GM19324 (cell line): ENCODE measurements at regions not wholly inside any gene's neighbourhood (a gene's known extent, or its start where the extent isn't known, plus 50 kb on each side); places are given as distances from the start of the nearest gene placed in this dataset.

ENCODE experiments used
- ATAC-seq: cut with Tn5 transposase; IDR thresholded peaks from one replicate; pipeline ENCODE4 v1.9.1; 2021; ENCODE audit warnings: mild to moderate bottlenecking, moderate library complexity; ENCODE audit not compliant: unreplicated experiment, low FRiP score

GRCh38 chr12:105733579-105733978 lies 403.1 kb downstream of the C12orf75 start:
- no peak for ATAC-seq

GRCh38 chr12:105736498-105736897 lies 402.3 kb downstream of the NUAK1 start:
- ATAC-seq = no peak

GRCh38 chr12:105738051-105738450 lies 400.7 kb downstream of the NUAK1 start:
- no peak for ATAC-seq

DNA sequence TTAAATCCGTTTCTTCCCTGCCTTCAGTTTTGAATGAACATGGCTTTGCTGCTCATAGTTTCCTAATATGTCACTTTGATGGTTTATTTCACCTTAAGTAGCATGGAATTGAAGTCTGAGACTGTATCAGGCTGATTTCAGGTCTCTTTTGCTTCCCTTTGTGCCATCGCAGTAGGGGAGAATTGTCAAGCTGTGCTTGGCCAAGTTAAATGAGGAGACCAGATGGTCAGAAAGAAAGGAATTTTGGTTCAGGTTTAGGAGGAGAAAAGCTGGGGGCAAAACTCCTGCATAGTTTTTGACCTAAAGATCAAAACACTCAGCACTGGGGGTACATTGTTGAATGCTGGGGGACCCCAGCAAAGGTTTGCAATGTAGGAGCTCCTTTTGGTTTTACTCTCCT lies 398.4 kb downstream of the NUAK1 start:
- ATAC-seq = no peak

DNA sequence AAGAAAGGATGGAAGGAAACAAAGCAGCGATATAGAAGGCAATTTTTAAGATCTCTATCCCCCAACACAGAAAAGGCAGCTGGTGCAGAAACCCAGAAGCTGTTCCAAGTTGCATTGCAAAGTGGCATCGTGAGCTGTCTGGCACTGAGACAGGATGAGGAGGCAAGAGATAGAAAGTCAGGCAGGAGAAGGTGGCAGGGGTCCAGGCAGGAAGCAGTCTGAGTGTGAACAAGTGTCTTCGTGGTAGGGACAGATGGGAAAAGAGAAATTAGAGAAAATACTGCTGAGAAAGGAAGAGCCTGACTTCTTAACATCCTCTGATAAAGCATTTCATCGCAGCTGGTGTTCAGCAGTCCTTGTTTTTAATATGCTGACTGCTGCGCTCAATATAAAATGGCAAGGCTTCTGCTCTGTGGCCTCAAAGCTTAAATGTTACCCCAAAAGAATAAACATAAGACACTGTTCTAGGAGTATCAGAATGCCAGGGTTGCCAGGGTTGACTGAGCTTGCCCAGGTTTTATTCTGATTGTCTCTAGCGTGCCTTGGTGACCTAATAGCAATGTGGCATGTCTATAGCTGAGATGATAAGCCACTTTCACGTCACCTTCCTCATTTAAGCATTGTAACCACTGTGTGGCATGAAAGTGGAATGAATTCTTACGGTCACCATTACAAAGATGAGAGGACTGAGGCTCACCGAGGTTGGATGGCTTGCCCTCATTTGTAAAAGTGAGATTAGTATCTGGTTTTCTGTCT lies 397.6 kb downstream of the NUAK1 start:
- no peak for ATAC-seq

GRCh38 chr12:105741786-105742566 lies 396.8 kb downstream of the NUAK1 start:
- no peak for ATAC-seq

DNA sequence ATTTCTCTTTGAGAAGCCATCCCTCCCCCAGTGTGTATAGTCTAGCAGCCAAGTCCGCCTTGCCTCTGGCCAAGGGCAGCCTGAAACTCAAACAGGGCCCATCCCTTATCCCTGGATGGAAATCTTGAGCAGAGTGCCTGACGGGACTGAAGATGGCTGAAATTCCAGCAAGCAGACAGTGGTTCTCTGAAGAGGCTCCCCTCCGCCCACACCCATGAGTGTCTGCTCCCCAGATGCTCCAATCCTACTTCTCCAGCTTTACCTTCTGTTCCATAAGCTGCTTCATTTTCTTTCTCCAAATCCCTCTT lies 396.2 kb downstream of the NUAK1 start:
- no peak for ATAC-seq

- ATAC-seq = no peak
Measured at GRCh38 chr12:105744371-105745058, 394.2 kb downstream of the NUAK1 start.

- ATAC-seq = no peak
Measured at GRCh38 chr12:105745811-105746210, 392.9 kb downstream of the NUAK1 start.

- ATAC-seq = no peak
Measured at GRCh38 chr12:105748806-105749600, 389.8 kb downstream of the NUAK1 start.

- no peak for ATAC-seq
Measured at GRCh38 chr12:105750096-105750495, 388.7 kb downstream of the NUAK1 start.

GRCh38 chr12:105754313-105754712 lies 384.4 kb downstream of the NUAK1 start:
- ATAC-seq = no peak

DNA sequence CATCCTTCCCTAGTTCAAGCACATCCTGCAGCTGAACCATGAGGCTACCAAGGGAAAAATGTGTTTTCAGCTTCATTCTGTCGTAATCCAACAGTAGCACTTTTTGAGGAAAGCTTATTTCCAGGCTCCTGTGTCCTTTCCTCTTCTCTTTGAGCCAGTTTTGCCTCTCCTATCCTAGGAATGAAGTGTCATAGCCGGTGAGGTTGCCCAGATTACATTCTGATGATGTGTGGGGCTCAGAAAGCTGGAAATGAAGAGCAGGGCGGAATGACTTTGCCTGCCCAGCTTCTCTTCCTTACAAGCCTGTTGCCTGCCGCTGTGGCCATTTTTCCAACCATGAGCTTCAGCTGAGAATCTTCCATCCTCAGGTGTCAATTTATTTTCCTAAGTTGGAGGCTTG lies 381.8 kb downstream of the NUAK1 start:
- no peak for ATAC-seq

GRCh38 chr12:105759149-105759548 lies 379.6 kb downstream of the NUAK1 start:
- no peak for ATAC-seq

DNA sequence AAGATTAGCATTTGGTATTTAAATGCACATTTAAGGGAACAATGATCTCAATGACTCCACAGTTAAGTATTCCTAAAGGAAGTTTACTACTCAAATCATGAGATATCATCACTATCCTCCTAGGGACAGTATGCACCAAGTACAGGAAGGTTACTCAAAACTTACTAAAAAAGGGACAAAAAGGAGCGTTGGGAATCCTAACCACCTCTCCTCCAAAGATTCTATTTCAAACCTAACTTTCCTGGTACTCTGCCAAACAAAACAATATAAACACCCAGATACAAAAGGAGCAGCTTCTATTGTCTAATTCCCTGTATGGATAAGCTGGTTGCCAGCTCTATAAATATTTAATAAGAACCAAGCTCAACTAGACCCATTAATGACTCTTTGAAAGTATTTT lies 377.7 kb downstream of the NUAK1 start:
- ATAC-seq = no peak

DNA sequence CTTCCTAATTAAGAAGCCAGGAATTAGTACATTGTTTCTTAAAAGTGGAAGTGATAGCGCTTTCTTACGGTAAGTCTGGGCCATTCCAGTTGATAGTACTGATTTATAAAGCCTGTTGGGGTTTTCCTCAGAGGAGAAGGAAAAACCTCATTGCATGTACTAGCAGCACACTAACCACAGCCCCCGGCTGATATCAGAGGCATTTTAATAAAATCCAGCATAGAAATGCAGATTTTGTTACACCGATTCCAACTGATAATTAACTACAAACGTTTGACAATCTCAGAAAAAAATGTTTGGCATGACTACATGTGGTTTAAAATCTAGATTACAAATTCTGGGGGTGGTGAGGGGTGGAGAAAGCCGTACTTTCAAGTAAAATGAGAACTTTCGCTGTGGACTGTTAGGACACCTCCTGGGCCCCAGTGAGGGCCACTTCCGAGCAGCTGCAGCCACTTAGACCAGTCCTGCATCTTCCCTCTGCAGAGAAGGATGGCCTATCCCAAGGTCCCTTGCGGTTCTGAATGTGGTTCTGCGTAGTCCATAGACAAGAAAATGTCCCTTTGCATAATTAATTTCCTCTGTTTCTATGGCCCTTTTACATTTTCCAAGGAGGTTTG lies 374.4 kb downstream of the NUAK1 start:
- ATAC-seq = no peak

DNA sequence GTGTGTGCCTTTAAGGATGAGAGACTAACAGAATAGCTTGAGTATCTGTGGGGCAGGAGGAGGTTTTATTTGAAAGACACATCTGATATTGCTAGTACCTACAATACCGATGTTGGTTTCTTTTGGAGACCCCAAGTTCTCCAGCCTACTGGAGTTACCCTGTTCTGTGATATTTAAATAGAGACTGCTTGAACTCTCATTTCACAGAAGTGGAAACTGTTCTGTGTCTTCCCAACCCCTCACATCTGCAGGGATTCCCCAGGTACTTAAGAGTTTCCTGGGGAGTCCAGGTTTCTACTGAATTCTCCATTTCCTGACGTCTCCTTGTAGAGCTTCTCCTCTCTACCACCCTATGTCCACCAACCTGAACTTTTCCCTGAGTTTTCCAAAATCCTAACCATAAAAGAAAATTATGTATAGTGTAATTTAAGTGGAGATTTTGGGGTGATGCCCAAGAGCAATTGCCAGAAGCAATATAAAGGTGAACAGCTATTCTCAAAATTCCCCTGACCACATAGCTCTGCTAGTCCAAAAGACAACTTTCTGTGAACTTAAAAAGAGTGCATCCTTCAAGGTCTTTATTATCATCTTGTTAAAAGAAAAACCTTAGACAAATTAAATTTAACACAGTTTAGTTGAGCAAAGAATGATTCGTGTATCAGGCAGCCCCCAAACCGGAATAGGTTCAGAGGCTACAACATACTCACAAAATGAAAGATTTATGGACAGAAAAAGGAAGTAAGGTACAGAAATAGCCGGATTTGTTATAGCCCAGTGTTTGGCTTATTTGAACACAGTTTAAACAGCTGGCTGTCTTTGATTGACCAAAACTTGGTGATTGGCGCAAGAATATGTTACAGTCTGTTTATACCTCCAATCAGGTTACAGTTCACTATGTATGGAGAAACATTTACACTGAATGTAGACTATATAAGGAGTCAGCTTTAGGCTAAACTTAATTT lies 373.4 kb downstream of the NUAK1 start:
- ATAC-seq = no peak

DNA sequence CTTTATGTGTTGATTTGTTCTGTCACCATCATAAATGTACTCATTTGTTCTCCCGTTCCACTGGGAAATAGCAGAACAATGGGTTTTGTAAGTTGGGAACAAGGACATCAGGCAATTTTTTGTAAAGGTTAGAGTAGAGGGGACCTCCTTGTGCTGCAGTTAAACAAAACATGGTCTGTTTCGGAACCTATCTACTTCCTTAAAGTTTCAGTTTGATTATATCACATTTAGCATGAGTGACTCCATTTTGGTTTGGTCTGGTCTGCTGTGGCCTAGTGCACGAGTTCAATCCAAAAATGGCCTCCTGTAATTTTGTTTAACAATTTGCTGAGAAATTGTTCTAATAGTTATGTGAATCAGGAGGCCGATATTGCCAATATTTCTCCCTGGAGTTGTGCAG lies 372.7 kb downstream of the NUAK1 start:
- no peak for ATAC-seq

DNA sequence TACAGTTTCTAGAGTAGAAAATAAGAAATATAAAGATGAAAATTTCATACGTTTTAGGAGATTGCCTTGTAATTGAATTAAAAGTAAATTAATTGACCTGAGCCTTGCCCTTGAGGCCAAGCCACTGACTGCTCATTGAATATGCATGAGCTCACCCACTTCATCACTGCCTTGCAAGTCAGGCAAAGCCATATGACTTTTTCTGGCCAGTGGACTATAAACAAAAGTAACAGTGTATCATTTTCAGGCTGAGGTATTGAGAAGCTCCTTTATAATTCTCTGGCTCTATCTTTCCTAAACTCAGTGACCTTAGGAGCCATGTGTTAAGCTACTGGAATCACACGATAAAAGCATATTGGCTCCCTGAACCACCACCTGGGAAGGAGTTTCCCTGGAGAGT lies 369.3 kb downstream of the NUAK1 start:
- ATAC-seq = no peak
